G401 (cell line): ENCODE measurements at regions not wholly inside any gene's neighbourhood (a gene's known extent, or its start where the extent isn't known, plus 50 kb on each side); places are given as distances from the start of the nearest gene placed in this dataset.

Experiments used
- DNase-seq: peaks from one replicate; pipeline ENCODE4 v3.0.0-alpha.2; 2015; ENCODE audit warnings: low spot score
- in situ Hi-C: cut with HindIII; loops from 2 replicates; pipeline ENCODE4 v1.10.0; 2016; ENCODE audit warnings: low sequenced_read_pairs, mixed read lengths

DNA sequence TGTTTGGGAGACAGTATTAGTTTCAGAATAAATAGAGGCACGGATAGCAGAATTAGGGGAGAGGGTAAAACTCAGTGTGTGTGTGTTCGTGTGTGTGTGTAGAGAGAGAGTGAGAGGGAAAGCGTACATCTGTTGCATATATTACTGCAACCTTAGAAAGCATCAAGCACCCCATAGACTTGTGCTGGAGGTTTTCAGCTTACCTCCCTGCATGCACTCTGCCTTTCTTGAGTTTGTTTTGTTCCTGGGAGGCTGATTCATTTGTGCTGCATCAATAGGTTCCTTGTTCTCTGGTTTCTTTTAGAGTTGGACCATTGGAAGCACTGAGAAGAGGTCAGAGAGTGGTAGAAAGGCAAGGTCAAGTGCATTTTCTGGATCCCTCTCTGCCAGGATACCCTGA, 104.4 kb upstream of the KCNK1 start:
- DNase-seq, result no peak
- in situ Hi-C loops, result no loop called here

DNA sequence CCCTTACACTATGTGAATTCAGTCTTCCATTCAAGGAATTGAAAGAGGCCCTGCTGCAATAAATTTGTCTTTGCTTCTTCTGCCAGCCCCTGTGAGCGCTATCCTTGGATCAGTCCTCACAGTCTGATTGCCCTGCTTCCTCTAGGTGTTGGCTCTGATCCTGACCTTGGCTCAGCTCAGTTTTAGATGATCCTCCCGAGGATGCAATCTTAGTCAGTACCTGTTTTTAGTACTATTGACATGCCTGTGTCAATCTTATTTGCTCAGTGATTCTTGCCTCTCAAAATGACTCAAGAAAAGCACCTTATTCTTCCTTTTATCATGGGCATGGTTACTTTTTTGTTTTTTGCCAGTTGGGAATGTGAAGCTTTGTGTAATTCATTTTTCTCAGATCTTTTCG, 101.4 kb upstream of the KCNK1 start:
- peak; percentile 97 for DNase-seq

DNA sequence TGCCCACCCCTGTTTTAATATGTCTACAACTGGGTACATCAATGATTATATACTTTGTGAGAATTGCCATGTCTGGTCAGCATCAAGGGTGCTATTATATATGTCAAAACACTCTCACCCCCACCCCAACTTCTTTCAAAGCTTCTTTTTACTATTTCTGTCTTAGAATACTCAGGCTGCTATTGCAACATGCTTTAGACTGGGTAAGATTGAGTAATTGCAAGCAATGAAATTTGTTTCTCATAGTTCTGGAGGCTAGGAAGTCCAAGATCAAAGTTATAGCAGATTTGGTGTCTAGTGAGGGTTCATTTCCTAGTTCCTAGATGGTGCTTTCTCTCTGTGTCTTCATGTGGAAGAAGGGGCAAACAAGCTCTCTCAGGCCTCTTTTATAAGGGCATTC, 100.5 kb upstream of the KCNK1 start:
- in situ Hi-C loops, result no loop called here
- no peak for DNase-seq

More for the DNA sequence above, 101.4 kb upstream of the KCNK1 start:
- in situ Hi-C loops, result no loop called here

DNA sequence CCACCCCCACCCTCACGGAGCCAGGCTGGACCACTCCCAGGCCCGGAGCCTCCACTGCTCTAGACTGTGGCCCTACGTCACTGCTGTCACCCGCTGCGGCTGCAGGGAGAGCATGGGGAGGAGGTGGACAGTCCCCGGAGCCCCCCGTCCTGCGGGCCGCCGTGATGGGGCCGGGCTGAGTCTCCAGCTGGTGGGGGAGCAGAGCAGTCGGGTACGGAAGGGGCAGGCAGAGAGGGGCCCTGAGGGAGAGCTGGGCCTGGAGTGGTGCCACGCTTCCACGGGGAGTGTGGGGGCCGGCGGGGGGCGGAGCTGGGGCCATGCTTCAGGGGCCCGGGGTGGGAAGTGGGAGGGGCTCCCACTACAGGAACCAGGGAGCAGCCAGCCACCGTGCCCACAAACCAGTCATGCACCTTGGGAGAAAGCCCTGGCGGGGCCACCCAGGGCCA, 98.9 kb upstream of the KCNK1 start:
- no peak for DNase-seq
- in situ Hi-C loops, result no loop called here

DNA sequence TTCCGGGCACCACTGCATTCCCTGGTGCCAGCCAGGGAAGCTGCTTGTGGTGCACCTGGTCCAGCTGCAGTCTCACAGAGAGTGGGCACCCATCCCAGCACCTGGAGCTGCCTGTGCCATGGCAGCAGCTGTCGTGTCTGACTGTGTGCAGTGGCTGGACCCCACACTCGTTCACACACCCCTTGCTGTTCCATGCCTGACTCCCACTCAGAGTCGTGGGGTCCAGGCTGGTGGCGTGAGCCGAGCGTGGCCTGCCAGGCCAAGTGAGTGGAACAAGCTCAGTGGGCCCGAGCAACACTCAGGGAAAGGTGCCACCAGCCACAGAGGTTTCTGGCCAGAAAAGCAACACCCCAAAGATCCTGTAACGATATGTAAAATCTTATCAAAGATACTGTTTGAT, 97.2 kb upstream of the KCNK1 start:
- in situ Hi-C loops, result no loop called here
- DNase-seq, result no peak

DNA sequence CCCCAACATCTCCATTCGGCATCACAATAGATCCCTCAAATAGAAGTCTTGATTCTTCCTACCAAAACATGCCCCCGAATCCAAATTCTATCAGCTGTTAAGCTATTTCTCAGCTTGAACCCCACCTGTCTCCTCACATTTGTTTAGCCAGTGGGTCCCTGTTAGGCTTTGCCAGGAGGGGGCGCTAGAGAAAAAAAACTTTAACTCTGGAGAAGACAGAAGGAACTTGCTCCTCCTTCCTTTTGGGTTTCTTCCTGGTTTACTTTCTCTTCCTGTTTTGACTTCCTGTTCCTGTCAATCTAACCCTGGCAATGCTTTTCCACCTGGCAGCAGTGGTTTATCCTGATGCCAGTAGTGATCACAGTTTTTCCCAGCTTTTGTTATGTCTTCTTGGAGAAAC, 95.6 kb upstream of the KCNK1 start:
- peak; percentile 68 for DNase-seq
- in situ Hi-C loops, result no loop called here

DNA sequence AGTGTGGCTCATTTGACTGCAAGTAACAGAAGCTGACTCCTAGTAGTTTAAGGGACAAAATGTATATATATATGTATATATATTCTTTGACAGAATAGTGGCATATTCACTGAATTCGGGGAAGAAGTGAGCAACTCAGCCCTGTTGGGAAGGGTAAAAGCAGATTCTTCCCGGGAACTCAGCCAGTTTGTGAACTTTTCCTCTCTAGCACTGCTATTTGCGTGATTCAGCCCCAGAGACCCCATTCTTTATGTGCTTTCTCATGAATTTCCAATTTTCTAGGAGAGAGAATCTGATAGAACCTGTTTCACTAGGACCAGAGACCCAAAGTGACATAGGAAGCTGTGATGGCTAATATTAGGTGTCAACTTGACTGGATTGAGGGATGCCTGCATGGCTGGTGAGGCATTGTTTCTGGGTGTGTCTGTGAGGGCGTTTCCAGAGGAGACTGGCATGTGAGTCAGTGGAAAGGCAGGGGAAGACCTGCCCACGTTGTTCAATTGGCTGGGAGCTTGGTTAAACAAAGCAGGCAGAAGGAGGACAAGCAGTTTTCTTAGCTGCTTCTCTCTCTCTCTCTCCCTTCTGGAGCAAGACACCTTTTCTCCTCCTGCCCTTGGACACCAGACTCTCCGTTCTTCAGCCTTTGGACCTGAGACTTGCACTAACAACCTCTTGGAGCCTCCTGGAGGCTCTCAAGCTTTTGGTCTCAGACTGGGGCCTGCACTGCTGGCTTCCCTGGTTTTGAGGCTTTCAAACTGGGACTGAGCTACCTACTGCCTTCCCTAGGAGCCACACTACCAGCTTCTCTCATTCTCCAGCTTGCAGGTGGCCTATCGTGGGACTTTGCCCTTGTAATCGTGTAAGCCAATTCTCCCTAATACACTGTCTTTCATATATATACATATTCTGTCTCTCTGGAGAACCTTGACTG, 93.4 kb upstream of the KCNK1 start:
- peak; percentile 30 for DNase-seq
- in situ Hi-C loops, result no loop called here

DNA sequence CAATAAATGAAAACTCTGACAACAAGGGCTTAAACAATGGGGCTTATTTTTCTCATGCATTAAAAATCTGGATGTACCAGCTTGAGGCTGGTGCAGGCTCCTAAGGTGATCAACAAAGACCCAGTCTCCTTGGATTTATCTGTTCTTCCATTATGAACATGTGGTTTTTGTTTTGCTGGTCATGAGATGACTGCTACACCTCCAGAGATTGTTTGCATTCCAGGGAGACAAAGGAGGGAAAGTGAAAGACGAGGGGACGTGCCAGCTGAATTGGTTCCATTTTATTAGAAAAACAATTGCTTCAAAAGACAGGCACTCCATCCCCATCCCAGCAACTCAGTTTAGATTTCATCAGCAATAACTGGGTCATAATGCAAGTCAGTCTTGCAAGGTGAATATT, 90.9 kb upstream of the KCNK1 start:
- peak; percentile 64 for DNase-seq
- in situ Hi-C loops, result no loop called here

DNA sequence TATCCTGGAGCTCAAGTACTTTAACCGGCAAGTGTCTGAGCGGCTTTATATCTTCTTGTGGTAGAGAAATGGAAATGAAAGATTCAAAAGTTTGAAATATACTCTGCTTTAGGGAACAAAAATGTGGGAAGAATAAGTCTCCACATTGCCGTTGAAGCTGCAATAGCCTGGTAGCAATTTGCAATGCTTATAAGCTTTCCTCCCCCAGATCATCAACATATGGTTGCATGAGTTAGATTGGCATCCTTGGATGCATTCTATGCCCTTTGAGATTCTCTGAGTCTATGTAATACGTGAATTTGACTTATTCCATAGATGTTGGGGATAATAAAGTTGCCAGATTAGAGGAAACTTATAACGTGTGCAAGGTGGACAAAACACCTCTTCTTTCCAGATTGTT, 86.1 kb upstream of the KCNK1 start:
- in situ Hi-C loops, result no loop called here
- DNase-seq, result peak; percentile 45

DNA sequence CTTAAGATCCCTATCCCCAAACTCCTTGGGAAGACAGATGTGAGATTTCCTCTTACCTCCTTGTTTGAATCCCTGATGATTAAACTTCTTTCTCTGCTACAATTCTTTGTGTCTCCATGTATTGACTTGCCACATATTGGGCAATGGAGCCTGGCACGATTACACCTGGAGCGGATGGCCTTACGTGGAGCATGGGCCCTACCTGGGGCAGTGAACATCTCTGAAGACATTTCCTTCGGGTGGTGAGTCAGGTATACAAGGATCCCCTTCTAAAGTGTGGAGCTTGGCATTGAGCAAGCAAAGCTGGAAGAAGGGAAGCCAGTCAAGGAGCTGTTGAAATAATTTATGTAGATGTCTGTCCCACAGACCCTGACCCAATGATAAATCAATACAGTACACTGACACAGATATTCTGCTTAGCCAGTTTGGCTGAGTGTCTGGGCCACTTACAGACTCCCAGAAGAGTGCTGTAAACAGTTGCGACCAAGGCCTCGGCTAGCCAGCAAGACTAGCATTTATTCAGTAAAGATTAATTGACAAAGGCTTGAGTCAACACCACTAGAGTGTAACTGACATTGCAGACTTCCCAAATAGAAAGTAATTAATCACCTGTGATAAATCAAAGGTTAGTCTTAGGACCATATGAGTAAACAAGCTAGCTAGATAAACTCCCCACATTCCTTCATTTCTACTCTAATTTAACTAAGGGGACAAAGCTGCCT, 83.1 kb upstream of the KCNK1 start:
- in situ Hi-C loops, result no loop called here
- DNase-seq, result no peak

DNA sequence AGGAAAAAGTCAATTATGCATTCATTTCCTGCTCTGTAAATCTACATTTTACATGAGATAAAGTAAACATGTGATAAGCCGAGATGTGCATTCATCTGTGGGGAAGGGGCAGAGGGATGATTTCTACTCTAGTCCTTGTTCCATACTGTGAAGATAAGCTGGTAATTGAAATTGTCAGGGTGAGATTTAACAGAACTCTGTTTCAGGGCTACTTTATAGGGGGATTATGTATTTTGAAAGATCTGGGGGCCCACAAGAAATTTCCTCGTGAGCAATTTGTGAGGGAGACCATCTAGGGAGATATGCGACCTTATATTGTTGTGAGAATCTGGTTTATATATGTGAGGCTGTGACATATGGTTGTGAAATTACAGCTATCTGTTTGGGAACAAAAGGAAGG, 73.1 kb upstream of the KCNK1 start:
- DNase-seq, result no peak
- in situ Hi-C loops, result no loop called here

DNA sequence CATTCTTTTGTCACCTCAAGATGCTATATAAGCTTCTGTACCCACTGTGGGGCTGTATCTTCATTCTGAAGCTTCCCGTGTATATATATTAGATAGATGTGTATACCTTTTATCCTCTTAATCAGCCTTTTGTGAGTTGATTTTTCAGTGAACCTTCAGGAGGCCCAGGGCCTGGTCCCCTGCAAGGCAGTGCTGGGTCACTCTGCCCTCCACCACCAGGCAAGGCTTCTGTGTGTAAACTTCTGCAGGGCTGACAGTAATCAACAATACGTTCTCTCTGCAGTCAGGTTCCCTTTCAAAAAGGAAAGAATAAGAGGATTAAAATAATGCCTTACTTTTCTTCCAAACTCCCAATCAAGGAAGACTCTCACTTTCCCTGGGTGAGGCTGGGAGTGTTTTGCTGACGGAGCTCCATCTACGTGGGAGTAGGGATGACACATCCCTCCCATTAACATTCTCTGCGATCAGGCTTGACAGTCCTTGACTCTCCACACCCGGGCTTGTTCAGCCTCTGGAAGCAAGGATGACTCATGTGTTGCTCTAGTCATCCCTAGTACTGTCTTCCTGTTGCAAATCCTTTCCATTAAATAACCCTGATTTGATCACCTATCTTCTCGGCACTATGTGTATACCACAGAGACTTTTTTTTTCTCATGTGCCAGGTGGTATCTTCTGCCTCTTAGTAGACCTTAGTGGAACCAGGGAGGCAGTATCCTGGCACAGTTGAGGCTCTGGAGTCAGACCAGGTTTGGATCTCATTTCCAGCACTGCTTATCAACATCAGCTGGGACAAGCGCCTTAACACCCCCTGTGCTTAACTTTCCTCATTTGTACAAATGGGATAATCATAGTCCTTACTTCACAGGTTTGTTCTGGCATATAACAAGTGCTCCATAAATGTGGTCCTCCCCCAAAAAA, 70.3 kb upstream of the KCNK1 start:
- peak; percentile 44 for DNase-seq
- in situ Hi-C loops, result no loop called here

DNA sequence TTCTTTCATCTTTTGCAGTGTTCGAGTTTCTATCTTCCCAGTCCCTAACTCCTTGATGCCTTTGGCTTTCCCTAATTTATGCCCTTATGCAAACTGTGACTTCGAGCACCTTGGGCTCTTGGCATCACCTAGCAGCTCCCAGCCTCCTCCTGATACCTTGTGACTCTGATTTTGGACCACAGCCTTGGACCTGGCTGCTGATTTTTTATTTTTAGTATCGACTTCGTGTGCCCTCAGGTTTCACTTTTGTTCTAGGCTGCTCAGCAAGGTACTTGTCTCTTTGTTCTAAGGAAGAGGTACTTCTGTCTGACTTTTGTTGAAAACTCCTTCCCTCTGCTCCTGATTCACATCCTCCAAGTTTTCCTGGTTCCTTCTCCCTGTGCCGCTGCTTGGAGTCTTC, 69.6 kb upstream of the KCNK1 start:
- in situ Hi-C loops, result no loop called here
- peak; percentile 74 for DNase-seq

DNA sequence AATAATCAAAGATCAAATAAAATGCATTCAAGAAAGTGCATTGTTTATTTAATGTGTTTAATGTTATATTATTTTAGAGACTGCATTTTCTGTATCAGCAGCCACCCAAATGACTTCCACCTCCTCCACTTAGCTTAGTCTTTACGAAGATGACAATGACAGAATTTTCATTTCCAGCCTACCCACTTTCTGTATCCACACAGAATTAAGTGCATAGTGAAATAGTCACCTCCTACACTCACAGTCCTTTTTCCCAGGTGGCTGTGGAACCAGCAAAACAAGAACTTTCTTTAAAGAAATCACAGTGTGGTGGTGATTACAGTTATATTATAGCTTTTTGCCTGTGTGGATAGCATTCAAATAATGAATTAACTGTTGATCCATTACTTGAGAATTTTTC, 66.2 kb upstream of the KCNK1 start:
- no peak for DNase-seq
- in situ Hi-C loops, result no loop called here

DNA sequence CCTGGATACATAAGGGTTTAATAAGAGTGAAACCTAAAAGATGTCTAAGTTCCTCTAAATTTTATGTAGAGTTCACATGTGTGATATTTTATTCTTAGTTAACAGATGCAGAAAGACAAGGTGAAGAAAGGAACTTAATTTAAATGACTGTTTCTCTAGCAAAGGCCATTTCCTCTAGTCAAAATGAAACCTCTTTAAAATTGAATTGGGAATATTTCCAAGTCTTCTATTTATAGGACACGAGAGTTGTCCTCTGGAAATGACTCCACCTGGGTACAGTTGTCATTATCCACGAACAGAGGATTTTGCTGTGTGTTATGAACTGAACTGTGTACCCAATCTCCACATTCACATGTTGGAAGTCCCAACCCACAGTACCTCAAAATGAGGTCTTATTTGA, 64.5 kb upstream of the KCNK1 start:
- in situ Hi-C loops, result no loop called here
- DNase-seq, result no peak

DNA sequence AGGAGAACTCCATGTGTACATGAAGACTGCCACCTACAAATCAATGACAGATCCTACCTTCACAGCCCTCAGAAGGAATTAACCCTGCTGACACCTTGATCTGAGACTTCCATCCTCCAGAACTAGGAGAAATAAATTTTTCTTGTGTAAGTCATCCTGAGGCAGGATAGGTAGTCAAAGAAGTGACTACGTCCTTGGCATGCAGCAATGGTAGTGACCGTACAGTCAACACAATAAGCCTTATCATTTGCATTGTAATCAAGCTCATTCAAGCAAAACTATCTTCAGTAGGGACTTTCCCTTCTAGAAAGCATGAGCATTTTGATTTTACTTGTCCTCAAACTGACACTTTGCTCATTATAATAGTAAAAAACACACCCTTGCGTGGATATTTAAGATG, 64.0 kb upstream of the KCNK1 start:
- no peak for DNase-seq
- in situ Hi-C loops, result no loop called here

DNA sequence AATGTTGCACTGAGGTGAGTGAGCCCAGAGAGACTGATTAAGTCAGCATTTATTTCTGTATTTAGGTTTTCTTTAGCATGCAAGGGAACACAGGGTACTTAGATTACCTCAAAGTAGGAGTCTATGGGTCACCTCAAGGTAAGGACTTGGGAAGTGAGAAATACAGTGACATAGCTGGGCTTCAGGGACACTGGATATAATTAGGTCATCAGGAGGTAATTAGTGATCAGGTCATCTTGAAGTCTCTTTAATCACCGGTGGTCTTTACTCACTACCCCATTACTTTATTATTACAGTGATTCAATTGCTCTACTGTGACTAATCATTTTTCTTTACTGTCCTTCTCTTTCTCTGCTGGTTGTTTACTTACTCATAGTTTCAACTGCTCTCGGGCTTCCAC, 59.9 kb upstream of the KCNK1 start:
- in situ Hi-C loops, result no loop called here
- no peak for DNase-seq

DNA sequence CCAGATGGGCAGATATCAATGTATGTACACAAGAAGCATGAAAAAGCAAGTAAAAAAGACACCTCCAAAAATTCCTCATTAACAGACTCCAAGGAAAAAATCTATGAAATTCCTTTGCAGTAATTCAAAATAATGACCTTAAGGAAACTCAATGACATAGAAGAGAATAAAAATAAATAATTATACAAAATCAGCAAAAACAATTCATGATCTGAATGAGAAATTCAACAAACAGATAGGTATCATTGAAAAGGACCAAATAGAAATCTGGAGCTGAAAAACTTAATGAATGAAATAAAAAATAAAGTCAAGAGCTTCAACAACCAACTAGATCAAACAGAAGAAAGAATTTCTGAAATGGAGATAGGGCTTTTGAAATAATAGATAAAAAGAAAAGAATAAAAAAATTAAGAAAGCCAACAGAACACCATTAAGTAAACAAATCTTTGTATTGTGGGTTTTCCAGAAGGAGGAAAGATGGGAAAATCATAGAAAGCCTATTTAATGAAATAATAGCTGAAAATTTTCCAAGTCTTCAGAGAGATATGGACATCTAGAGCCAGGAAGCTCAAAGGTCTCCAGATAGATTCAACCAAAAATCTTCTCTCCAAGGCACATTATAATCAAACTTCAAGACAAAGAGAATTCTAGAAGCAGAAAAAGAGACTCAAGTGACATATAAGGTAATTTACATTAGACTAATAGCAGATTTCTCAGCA, 52.0 kb upstream of the KCNK1 start:
- no peak for DNase-seq
- in situ Hi-C loops, result no loop called here
